Stomach smooth muscle (tissue), 2 donors: ENCODE measurements at regions not wholly inside any gene's neighbourhood (a gene's known extent, or its start where the extent isn't known, plus 50 kb on each side); places are given as distances from the start of the nearest gene placed in this dataset.

ENCODE experiments used
- H3K27ac ChIP-seq: one replicate; pipeline ENCODE4 v1.7.0; 2013; ENCODE audit warnings: mild to moderate bottlenecking, low read length, inconsistent platforms
- H3K27me3 ChIP-seq, 2 donors: one replicate each; pipeline ENCODE4 v1.7.0; 2013; ENCODE audit warnings: low read length in 2 of 2; ENCODE audit not compliant: insufficient read depth in 2 of 2, control insufficient read depth in 1 of 2
- H3K36me3 ChIP-seq, 2 donors: one replicate each; pipeline ENCODE4 v1.7.0; 2013; ENCODE audit warnings: low read length in 2 of 2; ENCODE audit not compliant: control insufficient read depth in 2 of 2, insufficient read depth in 2 of 2
- H3K4me1 ChIP-seq: one replicate; pipeline ENCODE4 v1.7.0; 2013; ENCODE audit warnings: low read length; ENCODE audit not compliant: control insufficient read depth, insufficient read depth
- H3K4me3 ChIP-seq, 2 donors: one replicate each; pipeline ENCODE4 v1.7.0; 2013; ENCODE audit warnings: low read length in 2 of 2
- H3K9ac ChIP-seq, 2 donors: one replicate each; pipeline ENCODE4 v1.7.0; 2013; ENCODE audit warnings: low read length in 2 of 2, mild to moderate bottlenecking in 1 of 2
- H3K9me3 ChIP-seq, 2 donors: one replicate each; pipeline ENCODE4 v1.7.0; 2013; ENCODE audit warnings: low read length in 2 of 2; ENCODE audit not compliant: control insufficient read depth in 2 of 2
- donor health status: healthy.
- donor health status: Pancreatic carcinoma.

GRCh38 chrY:7465185-7465621, 553.7 kb upstream of the AMELY start:
- Histone ChIP-seq H3K9ac (no peak overlapping the region), H3K4me3 (no peak overlapping the region), H3K4me1 (no peaks in the 10 kb centered on the region), H3K9me3 (no peaks in the 10 kb centered on the region), H3K27me3 (no peaks in the 10 kb centered on the region), H3K36me3 (no peaks in the 10 kb centered on the region), H3K27ac (no peak overlapping the region)

- no peak overlapping the region for H3K9ac ChIP-seq
- H3K36me3 ChIP-seq, result no peaks in the 10 kb centered on the region
- H3K27me3 ChIP-seq, result no peaks in the 10 kb centered on the region
- H3K27ac ChIP-seq, result no peak overlapping the region
- no peaks in the 10 kb centered on the region for H3K4me1 ChIP-seq
- H3K9me3 ChIP-seq, result no peaks in the 10 kb centered on the region
- H3K4me3 ChIP-seq, result no peak overlapping the region
These were observed 553.2 kb upstream of the AMELY start for GRCh38 chrY:7464742-7465141.

GRCh38 chrY:7463711-7464110, 552.2 kb upstream of the AMELY start:
- no peaks in the 10 kb centered on the region for H3K27me3 ChIP-seq
- no peak overlapping the region for H3K4me3 ChIP-seq
- H3K27ac ChIP-seq, result no peak overlapping the region
- H3K9ac ChIP-seq, result no peak overlapping the region
- H3K9me3 ChIP-seq, result no peaks in the 10 kb centered on the region
- no peaks in the 10 kb centered on the region for H3K4me1 ChIP-seq
- H3K36me3 ChIP-seq, result no peaks in the 10 kb centered on the region

- Histone ChIP-seq H3K9me3 (no peaks in the 10 kb centered on the region), H3K27me3 (no peaks in the 10 kb centered on the region), H3K27ac (no peak overlapping the region), H3K4me3 (no peak overlapping the region), H3K9ac (no peak overlapping the region), H3K36me3 (no peaks in the 10 kb centered on the region), H3K4me1 (no peaks in the 10 kb centered on the region)
These were observed 551.6 kb upstream of the AMELY start for GRCh38 chrY:7463196-7463595.

GRCh38 chrY:7462657-7463056, 551.1 kb upstream of the AMELY start:
- Histone ChIP-seq H3K27ac (no peak overlapping the region), H3K9me3 (no peaks in the 10 kb centered on the region), H3K27me3 (no peaks in the 10 kb centered on the region), H3K4me3 (no peak overlapping the region), H3K4me1 (no peaks in the 10 kb centered on the region), H3K36me3 (no peaks in the 10 kb centered on the region), H3K9ac (no peak overlapping the region)

GRCh38 chrY:7461873-7462525, 550.4 kb upstream of the AMELY start:
- H3K9ac ChIP-seq, result no peak overlapping the region
- H3K27ac ChIP-seq, result no peak overlapping the region
- no peak overlapping the region for H3K4me3 ChIP-seq
- no peaks in the 10 kb centered on the region for H3K27me3 ChIP-seq
- no peaks in the 10 kb centered on the region for H3K4me1 ChIP-seq
- H3K36me3 ChIP-seq, result no peaks in the 10 kb centered on the region
- H3K9me3 ChIP-seq, result no peaks in the 10 kb centered on the region

- no peaks in the 10 kb centered on the region for H3K4me1 ChIP-seq
- H3K36me3 ChIP-seq, result no peaks in the 10 kb centered on the region
- H3K4me3 ChIP-seq, result no peak overlapping the region
- no peaks in the 10 kb centered on the region for H3K27me3 ChIP-seq
- H3K9me3 ChIP-seq, result no peaks in the 10 kb centered on the region
- no peak overlapping the region for H3K9ac ChIP-seq
- no peak overlapping the region for H3K27ac ChIP-seq
These were observed 548.2 kb upstream of the AMELY start for GRCh38 chrY:7459802-7460201.

- H3K36me3 ChIP-seq, result no peaks in the 10 kb centered on the region
- H3K27me3 ChIP-seq, result no peaks in the 10 kb centered on the region
- no peak overlapping the region for H3K4me3 ChIP-seq
- no peak overlapping the region for H3K9ac ChIP-seq
- no peaks in the 10 kb centered on the region for H3K4me1 ChIP-seq
- no peak overlapping the region for H3K27ac ChIP-seq
- no peaks in the 10 kb centered on the region for H3K9me3 ChIP-seq
These were observed 546.9 kb upstream of the AMELY start for GRCh38 chrY:7458301-7459078.

- no peak overlapping the region for H3K9ac ChIP-seq
- no peak overlapping the region for H3K4me3 ChIP-seq
- H3K4me1 ChIP-seq, result no peaks in the 10 kb centered on the region
- no peak overlapping the region for H3K27ac ChIP-seq
- H3K9me3 ChIP-seq, result no peaks in the 10 kb centered on the region
- no peaks in the 10 kb centered on the region for H3K27me3 ChIP-seq
- no peaks in the 10 kb centered on the region for H3K36me3 ChIP-seq
These were observed 545.9 kb upstream of the AMELY start for GRCh38 chrY:7457286-7458015.

GRCh38 chrY:7455626-7456025, 544.1 kb upstream of the AMELY start:
- no peaks in the 10 kb centered on the region for H3K4me1 ChIP-seq
- no peaks in the 10 kb centered on the region for H3K27me3 ChIP-seq
- no peaks in the 10 kb centered on the region for H3K36me3 ChIP-seq
- no peak overlapping the region for H3K27ac ChIP-seq
- no peak overlapping the region for H3K9ac ChIP-seq
- H3K9me3 ChIP-seq, result no peaks in the 10 kb centered on the region
- no peak overlapping the region for H3K4me3 ChIP-seq
